ENCODE measurements at regions not wholly inside any gene's neighbourhood (a gene's known extent, or its start where the extent isn't known, plus 50 kb on each side); places are given as distances from the start of the nearest gene placed in this dataset.
"Not testable (repeated sequence)": the region's sequence is repeated elsewhere in the genome, so short reads cannot be mapped to it uniquely, and the experiment has no call there.

- DNase-seq (ENCODE audit: low read depth in 2 of 2): no peak
These were observed 656.4 kb downstream of the LMO4 start for GRCh38 chr1:87985071-87985470.

GRCh38 chr1:87986130-87986866 lies 657.6 kb downstream of the LMO4 start:
- DNase-seq (ENCODE audit: low read depth in 2 of 2): no peak

GRCh38 chr1:87989346-87989745 lies 660.7 kb downstream of the LMO4 start:
- DNase-seq (ENCODE audit: low read depth in 2 of 2): no peak

GRCh38 chr1:87992536-87992935 lies 663.9 kb downstream of the LMO4 start:
- DNase-seq (ENCODE audit: low read depth in 2 of 2): not testable (repeated sequence)

- no peak for DNase-seq (ENCODE audit: low read depth in 2 of 2)
These were observed 664.4 kb downstream of the LMO4 start for GRCh38 chr1:87993051-87993450.

GRCh38 chr1:87999852-88000251 lies 671.2 kb downstream of the LMO4 start:
- no peak for DNase-seq (ENCODE audit: low read depth in 2 of 2)

- DNase-seq (ENCODE audit: low read depth in 2 of 2): no peak
These were observed 672.8 kb downstream of the LMO4 start for GRCh38 chr1:88001460-88001859.

GRCh38 chr1:88003255-88003654 lies 674.6 kb downstream of the LMO4 start:
- no peak for DNase-seq (ENCODE audit: low read depth in 2 of 2)

GRCh38 chr1:88009916-88010315 lies 674.2 kb upstream of the PKN2 start:
- DNase-seq (ENCODE audit: low read depth in 2 of 2): no peak

GRCh38 chr1:88013485-88013884 lies 670.6 kb upstream of the PKN2 start:
- DNase-seq (ENCODE audit: low read depth in 2 of 2): no peak

- no peak for DNase-seq (ENCODE audit: low read depth in 2 of 2)
These were observed 669.9 kb upstream of the PKN2 start for GRCh38 chr1:88014131-88014530.

- DNase-seq (ENCODE audit: low read depth in 2 of 2): no peak
These were observed 667.1 kb upstream of the PKN2 start for GRCh38 chr1:88016947-88017346.

- DNase-seq (ENCODE audit: low read depth in 2 of 2): no peak
These were observed 662.5 kb upstream of the PKN2 start for GRCh38 chr1:88021529-88021928.

GRCh38 chr1:88022516-88022915 lies 661.6 kb upstream of the PKN2 start:
- no peak for DNase-seq (ENCODE audit: low read depth in 2 of 2)

- no peak for DNase-seq (ENCODE audit: low read depth in 2 of 2)
These were observed 654.9 kb upstream of the PKN2 start for GRCh38 chr1:88029142-88029541.

GRCh38 chr1:88029899-88030298 lies 654.2 kb upstream of the PKN2 start:
- DNase-seq (ENCODE audit: low read depth in 2 of 2): no peak

GRCh38 chr1:88035578-88035977 lies 648.5 kb upstream of the PKN2 start:
- no peak for DNase-seq (ENCODE audit: low read depth in 2 of 2)

GRCh38 chr1:88036345-88037014 lies 647.6 kb upstream of the PKN2 start:
- DNase-seq (ENCODE audit: low read depth in 2 of 2): no peak

GRCh38 chr1:88039240-88039639 lies 644.8 kb upstream of the PKN2 start:
- DNase-seq (ENCODE audit: low read depth in 2 of 2): no peak

GRCh38 chr1:88043834-88044233 lies 640.2 kb upstream of the PKN2 start:
- DNase-seq (ENCODE audit: low read depth in 2 of 2): no peak

GRCh38 chr1:88052167-88052566 lies 631.9 kb upstream of the PKN2 start:
- DNase-seq (ENCODE audit: low read depth in 2 of 2): no peak

GRCh38 chr1:88053065-88053464 lies 631.0 kb upstream of the PKN2 start:
- no peak for DNase-seq (ENCODE audit: low read depth in 2 of 2)

GRCh38 chr1:88056881-88057280 lies 627.2 kb upstream of the PKN2 start:
- no peak for DNase-seq (ENCODE audit: low read depth in 2 of 2)
